Activated T-cell treated with anti-CD3 and anti-CD28 coated beads, Interleukin-2, amount 50 U/mL, for 48 hours (primary cell): ENCODE measurements at regions not wholly inside any gene's neighbourhood (a gene's known extent, or its start where the extent isn't known, plus 50 kb on each side); places are given as distances from the start of the nearest gene placed in this dataset.

Experiments
- DNase-seq, 2 experiments: peaks; one replicate each; pipeline ENCODE4 v3.0.0-alpha.2; 2020

GRCh38 chr15:97861529-97862260, 98.8 kb upstream of the ARRDC4 start:
- DNase-seq, result no peak

GRCh38 chr15:97866959-97867358, 93.5 kb upstream of the ARRDC4 start:
- DNase-seq, result no peak

GRCh38 chr15:97867870-97868269, 92.6 kb upstream of the ARRDC4 start:
- DNase-seq, result no peak

GRCh38 chr15:97868981-97869380, 91.5 kb upstream of the ARRDC4 start:
- no peak for DNase-seq

- no peak for DNase-seq
Measured at GRCh38 chr15:97870771-97871170, 89.7 kb upstream of the ARRDC4 start.

GRCh38 chr15:97874139-97874538, 86.4 kb upstream of the ARRDC4 start:
- no peak for DNase-seq

GRCh38 chr15:97875025-97875512, 85.4 kb upstream of the ARRDC4 start:
- no peak for DNase-seq

- peak in 1 of 2 experiments; percentile 16 for DNase-seq
Measured at GRCh38 chr15:97875513-97876280, 84.8 kb upstream of the ARRDC4 start.

GRCh38 chr15:97876281-97876675, 84.2 kb upstream of the ARRDC4 start:
- DNase-seq, result no peak

- no peak for DNase-seq
Measured at GRCh38 chr15:97881346-97881965, 79.0 kb upstream of the ARRDC4 start.

- DNase-seq, result no peak
Measured at GRCh38 chr15:97884513-97885131, 75.9 kb upstream of the ARRDC4 start.

- no peak for DNase-seq
Measured at GRCh38 chr15:97890307-97890706, 70.2 kb upstream of the ARRDC4 start.

GRCh38 chr15:97892167-97892938, 68.2 kb upstream of the ARRDC4 start:
- DNase-seq, result no peak

- DNase-seq, result no peak
Measured at GRCh38 chr15:97893967-97894366, 66.5 kb upstream of the ARRDC4 start.

- DNase-seq, result no peak
Measured at GRCh38 chr15:97899981-97900380, 60.5 kb upstream of the ARRDC4 start.

- DNase-seq, result no peak
Measured at GRCh38 chr15:97902140-97902780, 58.2 kb upstream of the ARRDC4 start.

GRCh38 chr15:97903560-97903959, 56.9 kb upstream of the ARRDC4 start:
- DNase-seq, result no peak

GRCh38 chr15:97903971-97904572, 56.4 kb upstream of the ARRDC4 start:
- DNase-seq, result peak; percentile 33 to 51

- peak; percentile 67 to 72 for DNase-seq
Measured at GRCh38 chr15:97909291-97909891, 51.1 kb upstream of the ARRDC4 start.
